Vagina (tissue), 2 donors: ENCODE measurements at regions not wholly inside any gene's neighbourhood (a gene's known extent, or its start where the extent isn't known, plus 50 kb on each side); places are given as distances from the start of the nearest gene placed in this dataset.

Experiments used
- DNase-seq, 2 donors: peaks; one replicate each; pipeline ENCODE4 v3.0.0-alpha.2; 2017; ENCODE audit errors: extremely low spot score in 2 of 2
- H3K27ac ChIP-seq: fragments of 200-600 bp; sonication (generic); one replicate; pipeline ENCODE4 v1.5.1; 2019
- H3K27me3 ChIP-seq: fragments of 200-600 bp; sonication (generic); one replicate; pipeline ENCODE4 v1.5.1; 2019
- H3K36me3 ChIP-seq, 2 donors: fragments of 200-600 bp; sonication (generic); one replicate each; pipeline ENCODE4 v1.5.1; 2017 to 2019
- H3K4me1 ChIP-seq: fragments of 200-600 bp; sonication (generic); one replicate; pipeline ENCODE4 v1.5.1; 2019
- H3K4me3 ChIP-seq, 2 donors: fragments of 200-600 bp; sonication (generic); 1 replicate in 1 of 2; 2 replicates in 1 of 2; pipeline ENCODE4 v1.5.1; 2016 to 2019
- H3K9me3 ChIP-seq: fragments of 200-600 bp; sonication (generic); one replicate; pipeline ENCODE4 v1.5.1; 2019
- POLR2A ChIP-seq, 2 donors: fragments of 450-650 bp; IDR thresholded peaks; one replicate each; pipeline ENCODE4 v1.6.1; 2017; ENCODE audit warnings: antibody characterized with exemption in 2 of 2, mild to moderate bottlenecking in 2 of 2, moderate library complexity in 2 of 2
- POLR2AphosphoS5 ChIP-seq, 2 donors: sonication (generic); formaldehyde crosslinking; IDR thresholded peaks; one replicate each; pipeline ENCODE4 v1.9.0; 2017; ENCODE audit warnings: antibody characterized with exemption in 2 of 2, mild to moderate bottlenecking in 2 of 2, low read depth in 1 of 2; ENCODE audit not compliant: insufficient read depth in 1 of 2
- intact Hi-C: fragments of 100-400 bp; cut with DNase I; formaldehyde crosslinking; loops from one replicate; pipeline ENCODE4 v1.15.1; 2023
- TF ChIP-seq, protein P1 (sequence below), 3 experiments: fragments of 450-650 bp in 2 of 3; fragments of 200-600 bp in 1 of 3; sonication (generic) in 1 of 3; IDR thresholded peaks; one replicate each; pipeline ENCODE4 v1.5.1; 2017 to 2019; ENCODE audit warnings: antibody characterized with exemption in 3 of 3, mild to moderate bottlenecking in 2 of 3, moderate library complexity in 2 of 3

- no peak for TF ChIP-seq POLR2AphosphoS5 (IDR thresholded peaks at IDR 0.05; ENCODE audit: insufficient read depth in 1 of 2, low read depth in 1 of 2)
- TF ChIP-seq POLR2A (IDR thresholded peaks at IDR 0.05): no peak
- TF ChIP-seq, protein P1, sequence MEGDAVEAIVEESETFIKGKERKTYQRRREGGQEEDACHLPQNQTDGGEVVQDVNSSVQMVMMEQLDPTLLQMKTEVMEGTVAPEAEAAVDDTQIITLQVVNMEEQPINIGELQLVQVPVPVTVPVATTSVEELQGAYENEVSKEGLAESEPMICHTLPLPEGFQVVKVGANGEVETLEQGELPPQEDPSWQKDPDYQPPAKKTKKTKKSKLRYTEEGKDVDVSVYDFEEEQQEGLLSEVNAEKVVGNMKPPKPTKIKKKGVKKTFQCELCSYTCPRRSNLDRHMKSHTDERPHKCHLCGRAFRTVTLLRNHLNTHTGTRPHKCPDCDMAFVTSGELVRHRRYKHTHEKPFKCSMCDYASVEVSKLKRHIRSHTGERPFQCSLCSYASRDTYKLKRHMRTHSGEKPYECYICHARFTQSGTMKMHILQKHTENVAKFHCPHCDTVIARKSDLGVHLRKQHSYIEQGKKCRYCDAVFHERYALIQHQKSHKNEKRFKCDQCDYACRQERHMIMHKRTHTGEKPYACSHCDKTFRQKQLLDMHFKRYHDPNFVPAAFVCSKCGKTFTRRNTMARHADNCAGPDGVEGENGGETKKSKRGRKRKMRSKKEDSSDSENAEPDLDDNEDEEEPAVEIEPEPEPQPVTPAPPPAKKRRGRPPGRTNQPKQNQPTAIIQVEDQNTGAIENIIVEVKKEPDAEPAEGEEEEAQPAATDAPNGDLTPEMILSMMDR (IDR thresholded peaks at IDR 0.05): no peak
- intact Hi-C loops: no loop called here
- H3K27ac ChIP-seq: no peak overlapping the region
- no peak for DNase-seq
- H3K36me3 ChIP-seq: no peaks in the 10 kb centered on the region
- H3K9me3 ChIP-seq: no peaks in the 10 kb centered on the region
- no peaks in the 10 kb centered on the region for H3K27me3 ChIP-seq
- no peaks in the 10 kb centered on the region for H3K4me1 ChIP-seq
- no peak overlapping the region for H3K4me3 ChIP-seq
Observed at GRCh38 chr9:118318770-118319431, 614.7 kb downstream of the TLR4 start.

GRCh38 chr9:118321788-118322187, 617.6 kb downstream of the TLR4 start:
- intact Hi-C loops: no loop called here
- H3K4me1 ChIP-seq: no peaks in the 10 kb centered on the region
- H3K27me3 ChIP-seq: no peaks in the 10 kb centered on the region
- no peak overlapping the region for H3K4me3 ChIP-seq
- no peaks in the 10 kb centered on the region for H3K36me3 ChIP-seq
- no peak overlapping the region for H3K27ac ChIP-seq
- TF ChIP-seq POLR2AphosphoS5 (IDR thresholded peaks at IDR 0.05; ENCODE audit: insufficient read depth in 1 of 2, low read depth in 1 of 2): no peak
- TF ChIP-seq, protein P1 (IDR thresholded peaks at IDR 0.05): no peak
- no peak for TF ChIP-seq POLR2A (IDR thresholded peaks at IDR 0.05)
- DNase-seq: no peak
- no peaks in the 10 kb centered on the region for H3K9me3 ChIP-seq

GRCh38 chr9:118324706-118325105, 620.5 kb downstream of the TLR4 start:
- intact Hi-C loops: no loop called here

GRCh38 chr9:118325757-118326156, 621.6 kb downstream of the TLR4 start:
- H3K27ac ChIP-seq: no peak overlapping the region
- H3K36me3 ChIP-seq: no peaks in the 10 kb centered on the region
- intact Hi-C loops: no loop called here
- H3K4me1 ChIP-seq: no peaks in the 10 kb centered on the region
- H3K4me3 ChIP-seq: no peak overlapping the region
- no peaks in the 10 kb centered on the region for H3K27me3 ChIP-seq
- H3K9me3 ChIP-seq: no peaks in the 10 kb centered on the region
- TF ChIP-seq POLR2AphosphoS5 (IDR thresholded peaks at IDR 0.05; ENCODE audit: insufficient read depth in 1 of 2, low read depth in 1 of 2) (no peak), POLR2A (IDR thresholded peaks at IDR 0.05) (no peak)
- TF ChIP-seq, protein P1 (IDR thresholded peaks at IDR 0.05): no peak
- DNase-seq: no peak

More at GRCh38 chr9:118324706-118325105, 620.5 kb downstream of the TLR4 start:
- TF ChIP-seq POLR2AphosphoS5 (IDR thresholded peaks at IDR 0.05; ENCODE audit: insufficient read depth in 1 of 2, low read depth in 1 of 2): no peak
- TF ChIP-seq, protein P1 (IDR thresholded peaks at IDR 0.05): no peak
- no peak for TF ChIP-seq POLR2A (IDR thresholded peaks at IDR 0.05)
- Histone ChIP-seq H3K4me3 (no peak overlapping the region), H3K9me3 (no peaks in the 10 kb centered on the region), H3K4me1 (no peaks in the 10 kb centered on the region), H3K36me3 (no peaks in the 10 kb centered on the region), H3K27ac (no peak overlapping the region), H3K27me3 (no peaks in the 10 kb centered on the region)
- no peak for DNase-seq

GRCh38 chr9:118326326-118326725, 622.1 kb downstream of the TLR4 start:
- intact Hi-C loops: no loop called here
- Histone ChIP-seq H3K4me3 (no peak overlapping the region), H3K9me3 (no peaks in the 10 kb centered on the region), H3K27ac (no peak overlapping the region), H3K36me3 (no peaks in the 10 kb centered on the region), H3K4me1 (no peaks in the 10 kb centered on the region), H3K27me3 (no peaks in the 10 kb centered on the region)
- DNase-seq: no peak
- TF ChIP-seq POLR2A (IDR thresholded peaks at IDR 0.05): no peak
- TF ChIP-seq, protein P1 (IDR thresholded peaks at IDR 0.05): no peak
- no peak for TF ChIP-seq POLR2AphosphoS5 (IDR thresholded peaks at IDR 0.05; ENCODE audit: insufficient read depth in 1 of 2, low read depth in 1 of 2)
